Transverse colon (tissue), 4 donors: ENCODE measurements at regions not wholly inside any gene's neighbourhood (a gene's known extent, or its start where the extent isn't known, plus 50 kb on each side); places are given as distances from the start of the nearest gene placed in this dataset.

ENCODE experiments used
- DNase-seq: peaks from one replicate; pipeline ENCODE4 v3.0.0-alpha.2; 2019
- H3K27ac ChIP-seq, 4 donors: fragments of 200-600 bp; sonication (generic); 2 replicates each; pipeline ENCODE4 v1.5.1; 2016 to 2018; ENCODE audit warnings: inconsistent platforms in 4 of 4
- H3K27me3 ChIP-seq: fragments of 200-600 bp; sonication (generic); 2 replicates; pipeline ENCODE4 v1.5.1; 2017; ENCODE audit warnings: inconsistent platforms
- H3K36me3 ChIP-seq, 4 donors: fragments of 200-600 bp; sonication (generic); 2 replicates each; pipeline ENCODE4 v1.5.1; 2017 to 2019; ENCODE audit warnings: inconsistent platforms in 4 of 4
- H3K4me1 ChIP-seq, 4 donors: fragments of 200-600 bp; sonication (generic); 2 replicates each; pipeline ENCODE4 v1.5.1; 2017 to 2020; ENCODE audit warnings: inconsistent platforms in 4 of 4
- H3K4me3 ChIP-seq, 4 donors: fragments of 200-600 bp; sonication (generic); 1 replicate in 1 of 4; 2 replicates in 3 of 4; pipeline versions ENCODE4 v1.5.1 to v1.6.1; 2017 to 2019; ENCODE audit warnings: inconsistent platforms in 4 of 4
- H3K9me3 ChIP-seq, 2 donors: fragments of 200-600 bp; sonication (generic); 2 replicates each; pipeline ENCODE4 v1.5.1; 2017 to 2019; ENCODE audit warnings: inconsistent platforms in 2 of 2
- EP300 ChIP-seq: sonication (generic); formaldehyde crosslinking; IDR thresholded peaks from one replicate; pipeline ENCODE4 v1.6.1; 2017; ENCODE audit warnings: antibody characterized with exemption, low read depth
- POLR2A ChIP-seq: fragments of 450-650 bp; IDR thresholded peaks from one replicate; pipeline ENCODE4 v1.6.1; 2016; ENCODE audit warnings: antibody characterized with exemption, mild to moderate bottlenecking, moderate library complexity
- POLR2AphosphoS5 ChIP-seq, 3 donors: sonication (generic); formaldehyde crosslinking; IDR thresholded peaks; one replicate each; pipeline ENCODE4 v1.6.1; 2016; ENCODE audit warnings: antibody characterized with exemption in 3 of 3
- WGBS, 2 donors: methylation state at CpG; one replicate each; pipeline ENCODE4 v1.1.5; 2018; ENCODE audit warnings: low coverage in 1 of 2; 5-methylcytosine and 5-hydroxymethylcytosine counted together
- in situ Hi-C, 4 donors: fragments of 200-750 bp; cut with MboI; loops; one replicate each; pipeline versions ENCODE4 v1.15.0 to v1.15.1; 2017; ENCODE audit warnings: low sequenced_read_pairs in 3 of 4, low pct_ligation_motif_present in 1 of 4, low pct_unique_long_range_greater_than_20kb in 1 of 4
- intact Hi-C: fragments of 100-400 bp; cut with DNase I; formaldehyde crosslinking; loops from one replicate; pipeline ENCODE4 v1.15.1; 2023; ENCODE audit warnings: low total_unique reads
- TF ChIP-seq, protein P1 (sequence below), 5 experiments: fragments of 200-600 bp in 3 of 5; fragments of 450-650 bp in 2 of 5; sonication (generic) in 3 of 5; IDR thresholded peaks; 1 replicate in 2 of 5; 2 replicates in 3 of 5; pipeline ENCODE4 v1.5.1; 2016 to 2017; ENCODE audit warnings: antibody characterized with exemption in 5 of 5, inconsistent platforms in 3 of 5, mild to moderate bottlenecking in 2 of 5, moderate library complexity in 1 of 5

DNA sequence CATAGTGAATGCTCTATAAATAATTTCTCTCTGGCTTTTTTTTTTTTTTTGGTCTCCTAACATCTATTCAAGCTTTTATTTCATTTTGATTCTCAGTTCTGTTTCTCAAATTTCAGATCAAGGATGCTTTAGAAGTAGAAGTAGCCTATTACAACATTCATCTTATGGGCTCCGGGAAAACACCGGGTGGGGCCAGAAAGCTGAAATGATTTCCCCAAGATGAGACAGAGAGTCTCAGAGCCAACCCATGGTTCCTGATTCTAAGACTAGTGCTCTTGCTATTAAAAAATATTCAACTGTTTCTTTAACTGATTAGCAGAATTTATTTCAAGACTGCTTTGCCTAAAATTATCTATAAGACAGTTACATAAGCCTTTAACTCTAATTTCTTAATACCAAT, 147.2 kb upstream of the CCDC68 start:
- WGBS, 2 donors, result 71 to 88% methylated on average over 2 of the region's 2 CpGs
- TF ChIP-seq POLR2AphosphoS5 (IDR thresholded peaks at IDR 0.05), result no peak
- TF ChIP-seq, protein P1, sequence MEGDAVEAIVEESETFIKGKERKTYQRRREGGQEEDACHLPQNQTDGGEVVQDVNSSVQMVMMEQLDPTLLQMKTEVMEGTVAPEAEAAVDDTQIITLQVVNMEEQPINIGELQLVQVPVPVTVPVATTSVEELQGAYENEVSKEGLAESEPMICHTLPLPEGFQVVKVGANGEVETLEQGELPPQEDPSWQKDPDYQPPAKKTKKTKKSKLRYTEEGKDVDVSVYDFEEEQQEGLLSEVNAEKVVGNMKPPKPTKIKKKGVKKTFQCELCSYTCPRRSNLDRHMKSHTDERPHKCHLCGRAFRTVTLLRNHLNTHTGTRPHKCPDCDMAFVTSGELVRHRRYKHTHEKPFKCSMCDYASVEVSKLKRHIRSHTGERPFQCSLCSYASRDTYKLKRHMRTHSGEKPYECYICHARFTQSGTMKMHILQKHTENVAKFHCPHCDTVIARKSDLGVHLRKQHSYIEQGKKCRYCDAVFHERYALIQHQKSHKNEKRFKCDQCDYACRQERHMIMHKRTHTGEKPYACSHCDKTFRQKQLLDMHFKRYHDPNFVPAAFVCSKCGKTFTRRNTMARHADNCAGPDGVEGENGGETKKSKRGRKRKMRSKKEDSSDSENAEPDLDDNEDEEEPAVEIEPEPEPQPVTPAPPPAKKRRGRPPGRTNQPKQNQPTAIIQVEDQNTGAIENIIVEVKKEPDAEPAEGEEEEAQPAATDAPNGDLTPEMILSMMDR (IDR thresholded peaks at IDR 0.05), result no peak
- TF ChIP-seq POLR2A, result no peak
- no peak for TF ChIP-seq EP300
- no peak overlapping the region for H3K27ac ChIP-seq
- H3K9me3 ChIP-seq, result no peaks in the 10 kb centered on the region
- in situ Hi-C loops, result loop anchor here in 1 of 4 donors (25.0 kb wide), 1 partner anchor 94 kb away; no protein-coding TSS in a partner anchor
- H3K36me3 ChIP-seq, result no peaks in the 10 kb centered on the region
- H3K4me3 ChIP-seq, result no peak overlapping the region
- DNase-seq, result no peak
- H3K27me3 ChIP-seq, result no peaks in the 10 kb centered on the region
- intact Hi-C loops, result no loop called here
- H3K4me1 ChIP-seq, result no peaks in the 10 kb centered on the region

DNA sequence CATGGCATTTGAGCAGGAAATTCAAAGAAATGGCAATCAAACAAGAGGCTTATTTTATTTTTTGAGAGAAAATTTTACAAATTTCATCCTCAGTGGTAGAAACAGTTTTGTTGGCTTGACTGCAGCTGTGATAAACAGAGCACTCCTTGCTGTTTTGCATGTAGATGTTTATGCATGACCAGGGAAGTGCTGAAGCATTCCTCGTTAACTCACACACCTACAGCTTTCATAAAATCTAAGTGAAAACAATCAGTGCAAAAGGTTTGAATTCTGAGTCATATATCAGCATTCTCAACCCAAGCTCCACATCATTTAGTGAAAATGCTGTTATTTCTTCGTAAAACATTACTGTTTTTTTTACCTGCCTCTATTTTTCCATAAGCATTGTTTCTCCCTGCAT, 146.6 kb upstream of the CCDC68 start:
- Histone ChIP-seq H3K4me3 (no peak overlapping the region), H3K27ac (no peak overlapping the region), H3K36me3 (no peaks in the 10 kb centered on the region), H3K27me3 (no peaks in the 10 kb centered on the region), H3K4me1 (peaks cover 0 to 4% (median 0%) of the 10 kb centered on the region in 4 donors), H3K9me3 (no peaks in the 10 kb centered on the region)
- intact Hi-C loops, result no loop called here
- in situ Hi-C loops, result loop anchor here in 1 of 4 donors (25.0 kb wide), 1 partner anchor 94 kb away; no protein-coding TSS in a partner anchor
- TF ChIP-seq POLR2AphosphoS5 (IDR thresholded peaks at IDR 0.05) (no peak), POLR2A (no peak), EP300 (no peak)
- TF ChIP-seq, protein P1 (IDR thresholded peaks at IDR 0.05), result no peak
- no peak for DNase-seq
- 77 to 79% methylated on average over 2 of the region's 2 CpGs for WGBS, 2 donors

DNA sequence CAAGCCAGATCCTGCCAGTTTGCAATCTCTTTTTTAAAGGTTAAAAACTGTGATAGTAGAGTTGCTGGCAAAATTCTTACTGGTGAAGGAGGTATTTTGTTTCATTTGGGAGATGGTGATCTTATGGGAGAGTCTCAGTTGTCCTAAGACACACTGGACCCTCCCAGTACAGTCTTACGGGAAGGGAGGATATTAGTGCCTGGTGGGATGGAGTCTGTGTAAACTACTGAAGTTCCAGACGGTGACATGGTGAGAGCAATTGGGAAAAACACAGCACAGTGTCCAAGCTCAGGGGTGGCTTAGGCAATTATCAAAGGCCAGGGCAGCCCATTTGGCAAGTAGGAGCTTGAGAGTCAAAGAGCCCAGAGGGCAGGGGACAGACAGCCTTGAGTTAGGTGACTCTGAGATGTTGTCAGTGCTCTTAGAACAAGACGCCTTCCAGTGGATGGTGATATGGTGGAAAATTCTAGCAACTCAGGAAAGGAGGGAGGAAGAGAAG, 143.7 kb upstream of the CCDC68 start:
- DNase-seq, result no peak

DNA sequence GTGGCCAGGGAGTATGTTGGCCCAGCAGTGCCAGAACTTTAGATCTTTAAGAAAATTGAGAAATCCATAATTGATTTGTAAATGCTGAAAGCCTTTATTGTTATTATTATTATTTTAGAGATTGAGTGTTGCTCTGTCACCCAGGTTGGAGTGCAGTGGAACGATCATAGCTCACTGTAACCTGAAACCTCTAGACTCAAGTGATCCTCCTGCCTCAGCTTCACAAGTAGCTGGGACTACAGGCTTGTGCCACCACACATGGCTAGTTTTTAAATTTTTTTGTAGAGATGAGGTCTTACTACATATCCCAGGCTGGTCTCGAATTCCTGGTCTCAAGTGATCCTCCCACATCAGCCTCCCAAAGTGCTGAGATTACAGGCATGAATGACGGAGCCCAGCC, 143.2 kb upstream of the CCDC68 start:
- no peak overlapping the region for H3K4me3 ChIP-seq
- no peaks in the 10 kb centered on the region for H3K27me3 ChIP-seq
- H3K9me3 ChIP-seq, result no peaks in the 10 kb centered on the region
- TF ChIP-seq, protein P1 (IDR thresholded peaks at IDR 0.05), result no peak
- TF ChIP-seq EP300 (no peak), POLR2A (no peak)
- in situ Hi-C loops (loop anchor here in 1 of 4 donors (25.0 kb wide), 1 partner anchor 90 kb away; no protein-coding TSS in a partner anchor), intact Hi-C loops (no loop called here)
- no peak for DNase-seq
- no peak overlapping the region for H3K27ac ChIP-seq
- no peaks in the 10 kb centered on the region for H3K36me3 ChIP-seq
- peaks cover 0 to 9% (median 4%) of the 10 kb centered on the region in 4 donors for H3K4me1 ChIP-seq
- 80 to 84% methylated on average over 2 to 3 of the region's 3 CpGs for WGBS, 2 donors

More for the DNA sequence above, 143.7 kb upstream of the CCDC68 start:
- intact Hi-C loops (no loop called here), in situ Hi-C loops (loop anchor here in 1 of 4 donors (25.0 kb wide), 1 partner anchor 91 kb away; no protein-coding TSS in a partner anchor)
- 80 to 96% methylated on average over 3 of the region's 3 CpGs for WGBS, 2 donors
- H3K9me3 ChIP-seq, result no peaks in the 10 kb centered on the region
- H3K4me1 ChIP-seq, result peaks cover 0 to 9% (median under 1%) of the 10 kb centered on the region in 4 donors
- H3K4me3 ChIP-seq, result no peak overlapping the region
- H3K27ac ChIP-seq, result no peak overlapping the region
- no peaks in the 10 kb centered on the region for H3K36me3 ChIP-seq
- TF ChIP-seq, protein P1 (IDR thresholded peaks at IDR 0.05), result no peak
- no peak for TF ChIP-seq POLR2A
- no peak for TF ChIP-seq EP300
- no peak for TF ChIP-seq POLR2AphosphoS5 (IDR thresholded peaks at IDR 0.05)
- H3K27me3 ChIP-seq, result no peaks in the 10 kb centered on the region
